WTC11 (cell line): ENCODE measurements at regions not wholly inside any gene's neighbourhood (a gene's known extent, or its start where the extent isn't known, plus 50 kb on each side); places are given as distances from the start of the nearest gene placed in this dataset.

Source experiments
- ATAC-seq: fragments of 200-7000 bp; cut with Tn5 transposase; 2 replicates; pipeline ENCODE4 v1.10.0; 2021; ENCODE audit warnings: mild to moderate bottlenecking, moderate library complexity
- CTCF ChIA-PET: fragments of 300-600 bp; sonication (Branson Sonifier 250); formaldehyde crosslinking; loops from one replicate; lab custom pipeline; 2021; ENCODE audit warnings: antibody characterized with exemption; lab: Charles Lee
- POLR2A ChIA-PET: fragments of 350-600 bp; sonication (Branson Sonifier 250); formaldehyde crosslinking; loops from one replicate; lab custom pipeline; 2021; ENCODE audit warnings: antibody characterized with exemption; lab: Charles Lee
- DNase-seq: peaks from one replicate; pipeline ENCODE4 v3.0.0; 2021; ENCODE audit warnings: low spot score
- H3K27ac Mint-ChIP-seq: 2 replicates; pipeline ENCODE4 v1.8.0; 2021; ENCODE audit warnings: mixed read lengths
- H3K27me3 Mint-ChIP-seq: 2 replicates; pipeline ENCODE4 v1.8.0; 2021; ENCODE audit warnings: low read depth, mild to moderate bottlenecking, moderate library complexity, mixed read lengths
- H3K36me3 Mint-ChIP-seq: 2 replicates; pipeline ENCODE4 v1.8.0; 2021; ENCODE audit warnings: mixed read lengths
- H3K4me1 Mint-ChIP-seq: 2 replicates; pipeline ENCODE4 v1.8.0; 2022; ENCODE audit warnings: mixed read lengths
- H3K4me3 Mint-ChIP-seq: 2 replicates; pipeline ENCODE4 v1.8.0; 2021; ENCODE audit warnings: mild to moderate bottlenecking, moderate library complexity, mixed read lengths
- H3K9me3 Mint-ChIP-seq: 2 replicates; pipeline ENCODE4 v1.8.0; 2021; ENCODE audit warnings: mixed read lengths
- AR ChIP-seq: fragments of 250-450 bp; sonication (Bioruptor Pico); IDR thresholded peaks from 2 replicates; pipeline ENCODE4 v1.9.0; 2021; ENCODE audit warnings: mild to moderate bottlenecking
- ARID4B ChIP-seq: sonication (generic); formaldehyde crosslinking; IDR thresholded peaks from 2 replicates; pipeline ENCODE4 v1.8.0; 2023; ENCODE audit warnings: missing genetic modification reagents, mild to moderate bottlenecking, borderline replicate concordance
- ATF3 ChIP-seq: sonication (generic); formaldehyde crosslinking; conservative IDR thresholded peaks from 2 replicates; pipeline ENCODE4 v1.8.1; 2022; ENCODE audit warnings: mild to moderate bottlenecking, missing genetic modification reagents
- CDX4 ChIP-seq: fragments of 250-450 bp; sonication (Bioruptor Pico); IDR thresholded peaks from 2 replicates; pipeline ENCODE4 v1.9.0; 2021; ENCODE audit warnings: moderate library complexity, mild to moderate bottlenecking, inconsistent platforms, borderline replicate concordance
- CTCF ChIP-seq: fragments of 200-600 bp; IDR thresholded peaks from 2 replicates; pipeline ENCODE4 v1.8.0; 2022; ENCODE audit warnings: antibody characterized with exemption
- EMX1 ChIP-seq: fragments of 250-450 bp; sonication (Bioruptor Pico); IDR thresholded peaks from 2 replicates; pipeline ENCODE4 v1.8.0; 2021; ENCODE audit warnings: mild to moderate bottlenecking
- HMGXB4 ChIP-seq: sonication (generic); formaldehyde crosslinking; IDR thresholded peaks from 2 replicates; pipeline ENCODE4 v1.8.1; 2023; ENCODE audit warnings: mild to moderate bottlenecking, moderate library complexity, missing genetic modification reagents
- IRF1 ChIP-seq: sonication (generic); formaldehyde crosslinking; IDR thresholded peaks from 2 replicates; pipeline ENCODE4 v1.8.0; 2023; ENCODE audit warnings: missing genetic modification reagents
- KAT7 ChIP-seq: sonication (generic); formaldehyde crosslinking; IDR thresholded peaks from 2 replicates; pipeline ENCODE4 v1.8.1; 2023; ENCODE audit warnings: missing genetic modification reagents, mild to moderate bottlenecking, borderline replicate concordance
- PRDM15 ChIP-seq: sonication (generic); formaldehyde crosslinking; IDR thresholded peaks from 2 replicates; pipeline ENCODE4 v1.8.0; 2022; ENCODE audit warnings: missing genetic modification reagents
- PRRX2 ChIP-seq: fragments of 250-450 bp; sonication (Bioruptor Pico); IDR thresholded peaks from 2 replicates; pipeline ENCODE4 v1.8.0; 2021; ENCODE audit warnings: mild to moderate bottlenecking
- TP53 ChIP-seq: sonication (generic); formaldehyde crosslinking; IDR thresholded peaks from 2 replicates; pipeline ENCODE4 v1.8.1; 2023; ENCODE audit warnings: mild to moderate bottlenecking, missing genetic modification reagents
- USF1 ChIP-seq: sonication (generic); formaldehyde crosslinking; IDR thresholded peaks from 2 replicates; pipeline ENCODE4 v1.8.0; 2022; ENCODE audit warnings: mild to moderate bottlenecking, missing genetic modification reagents
- ZNF396 ChIP-seq: fragments of 250-450 bp; sonication (Bioruptor Pico); IDR thresholded peaks from 2 replicates; pipeline ENCODE4 v1.8.0; 2021; ENCODE audit warnings: mild to moderate bottlenecking, moderate library complexity, borderline replicate concordance
- ZNF425 ChIP-seq: fragments of 250-450 bp; sonication (Bioruptor Pico); conservative IDR thresholded peaks from 2 replicates; pipeline ENCODE4 v1.9.0; 2021; ENCODE audit warnings: mild to moderate bottlenecking

GRCh38 chr6:137989664-137990063 lies 117.6 kb downstream of the PERP start:
- POLR2A ChIA-PET: no interaction called here
- no peak for TF ChIP-seq PRRX2
- TF ChIP-seq CTCF: no peak
- TF ChIP-seq PRDM15 (CRISPR knock-in tag): no peak
- TF ChIP-seq CDX4 (CRISPR knock-in tag): no peak
- no peak for TF ChIP-seq ZNF425 (CRISPR knock-in tag)
- no peak for TF ChIP-seq IRF1 (CRISPR knock-in tag)
- no peak for TF ChIP-seq ARID4B (CRISPR knock-in tag)
- TF ChIP-seq AR (CRISPR knock-in tag): no peak
- no peak for TF ChIP-seq ZNF396 (CRISPR knock-in tag)
- TF ChIP-seq USF1 (CRISPR knock-in tag): no peak
- no peak for TF ChIP-seq EMX1 (CRISPR knock-in tag)
- TF ChIP-seq KAT7 (CRISPR knock-in tag): no peak
- no peak for TF ChIP-seq ATF3 (CRISPR knock-in tag)
- TF ChIP-seq HMGXB4 (CRISPR knock-in tag): no peak
- no peak for TF ChIP-seq TP53 (CRISPR knock-in tag)
- Mint-ChIP-seq H3K36me3 (no peaks in the 10 kb centered on the region), H3K4me1 (no peaks in the 10 kb centered on the region), H3K27ac (no peak overlapping the region), H3K27me3 (peaks cover 4% of the 10 kb centered on the region; the same call in 1 of the 2 replicates), H3K4me3 (no peak overlapping the region), H3K9me3 (peaks cover 11% of the 10 kb centered on the region; the same call in 1 of the 2 replicates)
- ATAC-seq (no peak), DNase-seq (no peak)
- CTCF ChIA-PET: interaction anchor here (1.3 kb wide), 1 partner anchor 13 kb away, joined by 3 read pairs; no protein-coding TSS in a partner anchor
